B cell (primary cell): ENCODE measurements at regions not wholly inside any gene's neighbourhood (a gene's known extent, or its start where the extent isn't known, plus 50 kb on each side); places are given as distances from the start of the nearest gene placed in this dataset.

ENCODE experiments used
- ATAC-seq: fragments of 200-7000 bp; cut with Tn5 transposase; one replicate; pipeline ENCODE4 v1.10.0; 2021; ENCODE audit warnings: low read depth, mild to moderate bottlenecking, moderate number of reproducible peaks, moderate library complexity
- CTCF ChIA-PET: fragments of 350-600 bp; sonication (Branson Sonifier 250); formaldehyde crosslinking; loops from one replicate; lab custom pipeline; 2021; ENCODE audit warnings: antibody characterized with exemption, inconsistent platforms; lab: Charles Lee
- POLR2A ChIA-PET: fragments of 350-600 bp; sonication (Branson Sonifier 250); formaldehyde crosslinking; loops from one replicate; lab custom pipeline; 2021; ENCODE audit warnings: antibody characterized with exemption; lab: Charles Lee
- DNase-seq: peaks from one replicate; pipeline ENCODE4 v3.0.0; 2013
- H2AFZ ChIP-seq: 2 replicates; pipeline ENCODE4 v1.6.1; 2012; ENCODE audit warnings: mild to moderate bottlenecking, low read depth, low read length; ENCODE audit not compliant: insufficient read depth, poor library complexity, severe bottlenecking
- H3K27ac ChIP-seq, 2 donors: 1 replicate in 1 of 2; 2 replicates in 1 of 2; pipeline ENCODE4 v1.5.1; 2012 to 2013; ENCODE audit warnings: low read length in 2 of 2, mild to moderate bottlenecking in 2 of 2, moderate library complexity in 1 of 2
- H3K27me3 ChIP-seq, 4 experiments: fragments of 200-600 bp in 1 of 4; sonication (generic) in 1 of 4; replicated peaks in 1 of 4; 1 replicate in 2 of 4; 2 replicates in 2 of 4; pipeline versions ENCODE4 v1.6.1 to v1.7.0; 2013 to 2016; ENCODE audit warnings: low read length in 3 of 4, mild to moderate bottlenecking in 2 of 4, mixed read lengths in 1 of 4, moderate library complexity in 1 of 4; ENCODE audit not compliant: insufficient read depth in 4 of 4, control insufficient read depth in 3 of 4; ENCODE audit errors: control extremely low read depth in 1 of 4
- H3K36me3 ChIP-seq, 2 experiments: replicated peaks in 1 of 2; 1 replicate in 1 of 2; 2 replicates in 1 of 2; pipeline versions ENCODE4 v1.6.1 to v1.7.1; 2013; ENCODE audit warnings: low read length in 1 of 2; ENCODE audit not compliant: insufficient read depth in 2 of 2, control insufficient read depth in 1 of 2; ENCODE audit errors: control extremely low read depth in 1 of 2, extremely low read depth in 1 of 2
- H3K4me1 ChIP-seq, 2 donors: fragments of 200-600 bp in 1 of 2; sonication (generic) in 1 of 2; 1 replicate in 1 of 2; 2 replicates in 1 of 2; pipeline versions ENCODE4 v1.5.1 to v1.6.1; 2013 to 2017; ENCODE audit warnings: low read length in 2 of 2; ENCODE audit not compliant: control insufficient read depth in 2 of 2, insufficient read depth in 2 of 2
- H3K4me2 ChIP-seq: replicated peaks from 2 replicates; pipeline ENCODE3; 2012; ENCODE audit warnings: mild to moderate bottlenecking, low read depth, low read length; ENCODE audit not compliant: poor library complexity, severe bottlenecking
- H3K4me3 ChIP-seq, 5 experiments: fragments of 200-600 bp in 1 of 5; sonication (generic) in 1 of 5; 1 replicate in 3 of 5; 2 replicates in 2 of 5; pipeline versions ENCODE4 v1.5.1 to v1.7.0; 2011 to 2016; ENCODE audit warnings: low read length in 4 of 5, mild to moderate bottlenecking in 4 of 5, low read depth in 2 of 5, control low read depth in 1 of 5, moderate library complexity in 1 of 5; ENCODE audit not compliant: insufficient read depth in 1 of 5; ENCODE audit errors: control extremely low read depth in 1 of 5, extremely low read depth in 1 of 5
- H3K79me2 ChIP-seq: fragments of 200-600 bp; sonication (generic); one replicate; pipeline ENCODE4 v1.6.0; 2016; ENCODE audit warnings: low read length; ENCODE audit not compliant: control insufficient read depth, insufficient read depth
- H3K9ac ChIP-seq: fragments of 200-600 bp; sonication (generic); 2 replicates; pipeline ENCODE4 v1.6.1; 2017; ENCODE audit warnings: mild to moderate bottlenecking, low read length, moderate library complexity
- H3K9me3 ChIP-seq, 3 donors: one replicate each; pipeline versions ENCODE4 v1.6.1 to v1.7.1; 2013; ENCODE audit warnings: low read length in 2 of 3; ENCODE audit not compliant: control insufficient read depth in 2 of 3, insufficient read depth in 1 of 3; ENCODE audit errors: control extremely low read depth in 1 of 3
- H4K20me1 ChIP-seq: 2 replicates; pipeline ENCODE4 v1.6.0; 2012; ENCODE audit warnings: mild to moderate bottlenecking, low read length; ENCODE audit not compliant: insufficient read depth, control insufficient read depth, poor library complexity, severe bottlenecking
- H3K27ac Mint-ChIP-seq: one replicate; pipeline ENCODE4 v1.8.0; 2021; ENCODE audit warnings: mixed read lengths
- H3K27me3 Mint-ChIP-seq: one replicate; pipeline ENCODE4 v1.8.0; 2021; ENCODE audit warnings: mixed read lengths
- H3K4me1 Mint-ChIP-seq: one replicate; pipeline ENCODE4 v1.8.0; 2021; ENCODE audit warnings: mixed read lengths
- H3K4me3 Mint-ChIP-seq: one replicate; pipeline ENCODE4 v1.8.0; 2021; ENCODE audit warnings: mixed read lengths
- H3K9me3 Mint-ChIP-seq: one replicate; pipeline ENCODE4 v1.8.0; 2022; ENCODE audit warnings: mixed read lengths; ENCODE audit not compliant: insufficient read depth
- CTCF ChIP-seq: fragments of 200-600 bp; IDR thresholded peaks from one replicate; pipeline ENCODE4 v1.8.0; 2022; ENCODE audit warnings: antibody characterized with exemption, mild to moderate bottlenecking
- EZH2 ChIP-seq: IDR thresholded peaks from 2 replicates; pipeline ENCODE4 v1.6.1; 2012; ENCODE audit warnings: borderline replicate concordance, low read depth, mild to moderate bottlenecking, moderate library complexity, low read length; ENCODE audit not compliant: insufficient read depth, poor library complexity, severe bottlenecking
- WGBS: methylation state at CpG from one replicate; pipeline ENCODE4 v1.1.5; 2013; ENCODE audit warnings: missing lambda C conversion rate; ENCODE audit not compliant: insufficient coverage; 5-methylcytosine and 5-hydroxymethylcytosine counted together
- intact Hi-C: fragments of 100-400 bp; cut with micrococcal nuclease; formaldehyde crosslinking; loops from one replicate; pipeline ENCODE4 v1.10.0; 2022

- Histone ChIP-seq H3K36me3 (no peaks in the 10 kb centered on the region), H4K20me1 (no peaks in the 10 kb centered on the region), H3K27me3 (no peaks in the 10 kb centered on the region), H3K27ac (no peak overlapping the region), H3K4me1 (peaks cover 19% of the 10 kb centered on the region in 2 donors), H3K4me3 (no peak overlapping the region), H3K9me3 (no peaks in the 10 kb centered on the region), H3K79me2 (no peaks in the 10 kb centered on the region), H3K4me2 (no peak overlapping the region), H3K9ac (no peak overlapping the region), H2AFZ (no peak overlapping the region)
- 88% methylated on average over 1 of the region's 4 CpGs for WGBS
- Mint-ChIP-seq H3K27me3 (no peaks in the 10 kb centered on the region), H3K27ac (no peak overlapping the region), H3K4me3 (no peak overlapping the region), H3K4me1 (peaks cover 25% of the 10 kb centered on the region), H3K9me3 (no peaks in the 10 kb centered on the region)
- POLR2A ChIA-PET = no interaction called here
- DNase-seq (no peak), ATAC-seq (no peak)
- CTCF ChIA-PET = interaction anchor here (0.8 to 2.8 kb wide), 2 partner anchors 62 to 201 kb away, joined by 3 to 7 read pairs; no protein-coding TSS in a partner anchor
- intact Hi-C loops = no loop called here
- no peak for TF ChIP-seq EZH2
These were observed 217.2 kb downstream of the BCAS1 start for GRCh38 chr20:53853111-53853713.

GRCh38 chr20:53852691-53853090, 217.7 kb downstream of the BCAS1 start:
- Histone ChIP-seq H3K4me2 (no peak overlapping the region), H3K4me3 (no peak overlapping the region), H3K9ac (no peak overlapping the region), H3K27ac (no peak overlapping the region), H4K20me1 (no peaks in the 10 kb centered on the region), H3K36me3 (no peaks in the 10 kb centered on the region), H2AFZ (no peak overlapping the region), H3K79me2 (no peaks in the 10 kb centered on the region), H3K4me1 (peaks cover 24 to 25% of the 10 kb centered on the region in 2 donors), H3K27me3 (no peaks in the 10 kb centered on the region), H3K9me3 (no peaks in the 10 kb centered on the region)
- DNase-seq = no peak
- Mint-ChIP-seq H3K4me1 (peaks cover 30% of the 10 kb centered on the region), H3K27ac (no peak overlapping the region), H3K4me3 (no peak overlapping the region), H3K9me3 (no peaks in the 10 kb centered on the region), H3K27me3 (no peaks in the 10 kb centered on the region)
- intact Hi-C loops = no loop called here
- TF ChIP-seq EZH2 (no peak), CTCF (no peak)
- ChIA-PET CTCF (interaction anchor here (0.8 to 2.8 kb wide), 2 partner anchors 63 to 200 kb away, joined by 3 to 7 read pairs; no protein-coding TSS in a partner anchor), POLR2A (no interaction called here)
- no CpG with 5 or more reads among the region's 5 CpGs for WGBS
- ATAC-seq = no peak
